Neutrophil (primary cell): ENCODE measurements at regions not wholly inside any gene's neighbourhood (a gene's known extent, or its start where the extent isn't known, plus 50 kb on each side); places are given as distances from the start of the nearest gene placed in this dataset.

ENCODE experiments used
- H3K27ac ChIP-seq: fragments of 200-600 bp; sonication (generic); 2 replicates; pipeline ENCODE4 v1.5.1; 2016; ENCODE audit warnings: mild to moderate bottlenecking, moderate library complexity
- H3K27me3 ChIP-seq: fragments of 200-600 bp; sonication (generic); 2 replicates; pipeline ENCODE4 v1.6.0; 2016; ENCODE audit warnings: mild to moderate bottlenecking
- H3K36me3 ChIP-seq: fragments of 200-600 bp; sonication (generic); 2 replicates; pipeline ENCODE4 v1.5.1; 2017
- H3K4me1 ChIP-seq, 2 experiments: fragments of 200-600 bp in 1 of 2; sonication (generic) in 1 of 2; 1 replicate in 1 of 2; 2 replicates in 1 of 2; pipeline versions ENCODE4 v1.5.1 to v1.6.1; 2013 to 2016; ENCODE audit warnings: low read depth in 1 of 2, low read length in 1 of 2, mild to moderate bottlenecking in 1 of 2, moderate library complexity in 1 of 2; ENCODE audit not compliant: control insufficient read depth in 1 of 2, insufficient read depth in 1 of 2
- H3K4me3 ChIP-seq, 2 experiments: fragments of 200-600 bp in 1 of 2; sonication (generic) in 1 of 2; 1 replicate in 1 of 2; 2 replicates in 1 of 2; pipeline ENCODE4 v1.5.1; 2013 to 2016; ENCODE audit warnings: low read depth in 1 of 2, low read length in 1 of 2, mild to moderate bottlenecking in 1 of 2, moderate library complexity in 1 of 2
- H3K9me3 ChIP-seq: fragments of 200-600 bp; sonication (generic); 2 replicates; pipeline ENCODE4 v1.5.1; 2016
- TF ChIP-seq, protein P1 (sequence below): fragments of 200-600 bp; sonication (generic); IDR thresholded peaks from 2 replicates; pipeline ENCODE4 v1.5.1; 2016; ENCODE audit warnings: antibody characterized with exemption

DNA sequence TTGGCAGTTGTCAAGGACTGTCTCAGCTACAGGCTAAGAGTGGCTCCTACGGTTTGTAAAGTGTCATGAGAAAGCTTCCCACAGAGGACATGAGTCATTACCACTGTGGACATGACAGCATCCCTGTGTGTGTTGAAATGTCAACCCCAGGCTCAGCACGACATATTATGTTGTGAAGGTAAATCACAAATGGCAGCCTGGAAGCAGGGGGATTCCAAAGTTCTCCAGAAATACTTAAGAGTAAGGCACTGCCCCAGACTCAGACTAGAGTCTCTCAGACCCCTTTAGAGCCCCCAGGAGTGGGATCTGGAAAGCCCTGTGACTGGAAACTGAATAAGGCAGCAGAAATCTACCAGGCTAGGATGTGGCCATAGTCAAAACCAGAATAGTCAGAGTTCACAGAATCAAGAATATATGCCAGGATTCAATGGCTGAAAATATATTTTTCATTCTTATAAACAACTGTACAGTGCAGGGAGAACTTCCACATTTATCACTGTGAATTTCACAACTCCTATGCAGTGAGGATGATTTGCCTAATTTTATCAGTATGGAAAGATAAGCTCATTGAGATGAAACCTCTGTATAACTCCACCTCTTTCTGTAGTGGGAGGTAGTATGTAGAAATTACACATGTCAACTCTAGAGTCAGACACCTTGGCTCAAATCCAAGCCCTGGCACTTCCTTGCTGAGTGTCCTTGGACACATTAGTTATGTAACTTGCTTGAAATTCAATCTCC lies 237.1 kb upstream of the CFAP20DC start:
- peak overlapping the region; percentile 85 for H3K27ac ChIP-seq
- TF ChIP-seq, protein P1, sequence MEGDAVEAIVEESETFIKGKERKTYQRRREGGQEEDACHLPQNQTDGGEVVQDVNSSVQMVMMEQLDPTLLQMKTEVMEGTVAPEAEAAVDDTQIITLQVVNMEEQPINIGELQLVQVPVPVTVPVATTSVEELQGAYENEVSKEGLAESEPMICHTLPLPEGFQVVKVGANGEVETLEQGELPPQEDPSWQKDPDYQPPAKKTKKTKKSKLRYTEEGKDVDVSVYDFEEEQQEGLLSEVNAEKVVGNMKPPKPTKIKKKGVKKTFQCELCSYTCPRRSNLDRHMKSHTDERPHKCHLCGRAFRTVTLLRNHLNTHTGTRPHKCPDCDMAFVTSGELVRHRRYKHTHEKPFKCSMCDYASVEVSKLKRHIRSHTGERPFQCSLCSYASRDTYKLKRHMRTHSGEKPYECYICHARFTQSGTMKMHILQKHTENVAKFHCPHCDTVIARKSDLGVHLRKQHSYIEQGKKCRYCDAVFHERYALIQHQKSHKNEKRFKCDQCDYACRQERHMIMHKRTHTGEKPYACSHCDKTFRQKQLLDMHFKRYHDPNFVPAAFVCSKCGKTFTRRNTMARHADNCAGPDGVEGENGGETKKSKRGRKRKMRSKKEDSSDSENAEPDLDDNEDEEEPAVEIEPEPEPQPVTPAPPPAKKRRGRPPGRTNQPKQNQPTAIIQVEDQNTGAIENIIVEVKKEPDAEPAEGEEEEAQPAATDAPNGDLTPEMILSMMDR = no peak
- peaks cover 29 to 36% of the 10 kb centered on the region in 2 experiments for H3K4me1 ChIP-seq
- H3K36me3 ChIP-seq = no peaks in the 10 kb centered on the region
- H3K4me3 ChIP-seq = peak overlapping the region in 1 of 2 experiments; percentile 18
- no peaks in the 10 kb centered on the region for H3K27me3 ChIP-seq
- H3K9me3 ChIP-seq = no peaks in the 10 kb centered on the region

DNA sequence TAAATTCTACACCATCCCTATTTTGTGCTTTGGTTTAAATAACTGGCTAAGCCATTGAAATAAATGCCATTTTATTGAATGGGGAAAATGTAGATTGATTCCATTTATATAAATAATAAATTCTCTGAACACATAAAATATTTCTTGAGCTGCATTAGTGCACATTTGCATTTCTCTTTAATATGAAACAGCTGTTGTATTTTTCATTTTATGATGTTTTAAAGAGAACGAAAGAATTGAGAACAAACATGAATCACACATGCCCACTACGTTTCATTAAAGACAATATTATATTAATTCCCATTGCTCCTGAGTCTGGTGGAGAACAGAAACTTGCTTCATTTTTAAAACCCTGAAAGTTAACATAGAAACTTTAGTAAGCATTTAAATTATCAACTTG lies 235.7 kb upstream of the CFAP20DC start:
- Histone ChIP-seq H3K27ac (peak overlapping the region; percentile 85), H3K9me3 (no peaks in the 10 kb centered on the region), H3K36me3 (no peaks in the 10 kb centered on the region), H3K4me3 (no peak overlapping the region), H3K4me1 (peaks cover 26 to 36% of the 10 kb centered on the region in 2 experiments), H3K27me3 (no peaks in the 10 kb centered on the region)
- TF ChIP-seq, protein P1 = no peak

DNA sequence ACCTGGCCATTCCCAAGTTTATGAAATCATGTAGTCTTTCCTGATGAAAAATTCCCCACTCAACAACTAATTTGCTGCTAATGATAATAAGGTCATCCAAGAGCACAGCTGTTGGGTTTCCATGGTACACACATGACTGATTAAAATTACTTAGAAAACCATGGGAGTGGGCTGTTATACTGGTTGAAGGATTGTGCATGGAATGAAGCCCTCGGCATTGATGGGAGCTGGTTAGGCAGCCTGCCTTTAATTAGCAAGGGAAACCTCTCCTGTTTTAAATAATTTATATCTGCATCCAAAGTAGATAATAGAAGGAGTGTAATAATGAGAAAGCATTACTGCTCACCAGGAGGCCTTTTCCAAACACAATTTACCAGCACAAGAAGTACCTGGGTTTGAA lies 235.1 kb upstream of the CFAP20DC start:
- Histone ChIP-seq H3K36me3 (no peaks in the 10 kb centered on the region), H3K27ac (no peak overlapping the region), H3K9me3 (no peaks in the 10 kb centered on the region), H3K4me3 (no peak overlapping the region), H3K4me1 (peaks cover 20 to 31% of the 10 kb centered on the region in 2 experiments), H3K27me3 (no peaks in the 10 kb centered on the region)
- TF ChIP-seq, protein P1 = no peak

DNA sequence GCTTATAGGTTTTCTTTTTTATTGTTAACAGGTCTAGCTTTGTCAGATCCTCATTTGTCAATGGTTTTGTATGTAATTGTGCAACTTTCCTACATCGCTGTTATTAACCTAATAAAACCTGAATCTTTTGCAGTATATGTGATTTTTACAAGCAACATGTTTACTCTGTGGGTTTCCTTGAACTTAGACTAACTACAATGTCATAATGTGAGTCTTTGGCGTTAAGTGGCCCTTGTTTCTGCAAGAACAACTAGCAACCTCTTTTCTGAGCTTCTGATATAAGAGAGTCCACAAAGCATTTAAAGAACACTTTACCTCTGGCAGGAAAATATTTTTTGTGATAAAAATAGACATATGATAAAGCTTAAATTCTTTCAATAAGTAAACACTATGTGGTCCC lies 230.3 kb upstream of the CFAP20DC start:
- Histone ChIP-seq H3K27me3 (no peaks in the 10 kb centered on the region), H3K9me3 (no peaks in the 10 kb centered on the region), H3K27ac (no peak overlapping the region), H3K4me3 (no peak overlapping the region), H3K4me1 (peaks cover 0 to 6% of the 10 kb centered on the region in 2 experiments), H3K36me3 (no peaks in the 10 kb centered on the region)
- TF ChIP-seq, protein P1 = no peak

DNA sequence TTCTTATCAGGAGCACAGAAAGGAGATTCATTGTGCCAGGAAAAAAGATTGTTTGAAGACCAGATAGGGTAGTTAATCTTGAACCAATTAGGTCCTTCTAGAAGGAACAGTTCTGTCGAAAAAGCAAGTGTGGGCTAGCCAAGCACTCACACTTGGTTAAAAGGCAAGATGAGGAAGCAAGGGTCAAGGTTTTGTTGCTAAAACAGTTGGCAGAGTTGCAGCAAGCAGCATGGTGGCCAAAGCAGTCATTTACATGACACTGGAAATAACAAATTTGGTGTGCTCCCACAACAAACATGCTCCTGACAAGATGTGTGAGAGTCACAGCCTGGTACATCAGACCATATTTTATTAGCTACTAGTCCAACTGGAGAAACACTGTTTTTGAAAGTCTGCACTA lies 228.0 kb upstream of the CFAP20DC start:
- H3K27ac ChIP-seq = no peak overlapping the region
- no peaks in the 10 kb centered on the region for H3K9me3 ChIP-seq
- H3K4me3 ChIP-seq = no peak overlapping the region
- peaks cover 0 to 6% of the 10 kb centered on the region in 2 experiments for H3K4me1 ChIP-seq
- TF ChIP-seq, protein P1 = no peak
- H3K36me3 ChIP-seq = no peaks in the 10 kb centered on the region
- H3K27me3 ChIP-seq = no peaks in the 10 kb centered on the region
